K562 (cell line): ENCODE measurements at regions not wholly inside any gene's neighbourhood (a gene's known extent, or its start where the extent isn't known, plus 50 kb on each side); places are given as distances from the start of the nearest gene placed in this dataset.

Experiments used
- ATAC-seq: fragments of 200-7000 bp; cut with Tn5 transposase; 3 replicates; pipeline ENCODE4 v1.9.1; 2020; ENCODE audit warnings: moderate library complexity
- BruUV-seq: library from RNA; stranded (reverse); fragments of 400-500 nt; replicated peaks from 2 replicates; lab custom pipeline; 2021; lab: Mats Ljungman, UMichigan
- CTCF ChIA-PET: fragments of 300-600 bp; formaldehyde crosslinking; extraction: SDS; loops from one replicate; lab custom pipeline; 2021; ENCODE audit warnings: low intra/inter-chr PET ratio; lab: Yijun Ruan, JAX
- POLR2A ChIA-PET: fragments of 300-600, 350-650 bp; sonication (Branson Sonifier 250); formaldehyde crosslinking; extraction: SDS; loops from one replicate; lab custom pipeline; 2021; ENCODE audit warnings: antibody characterized with exemption, inconsistent platforms; lab: Yijun Ruan, JAX
- DNase-seq, 4 experiments: peaks; one replicate each; pipeline versions ENCODE4 v3.0.0 to v3.0.0-alpha.2; 2011 to 2018; ENCODE audit warnings: low spot score in 3 of 4, mixed read lengths in 3 of 4; ENCODE audit errors: extremely low read depth in 1 of 4
- FAIRE-seq: peaks from 2 replicates; lab custom pipeline; 2011; peaks lifted over from hg19 to GRCh38; lab: Jason Lieb, UNC
- H2AFZ ChIP-seq: 2 replicates; pipeline ENCODE4 v1.6.0; 2011; ENCODE audit warnings: low read depth, low read length, control low read depth, inconsistent platforms
- H3K27ac ChIP-seq: fragments of 200-600 bp; 3 replicates; pipeline ENCODE4 v1.8.0; 2011; ENCODE audit warnings: low read depth, mild to moderate bottlenecking, control low read depth, inconsistent platforms, low read length, moderate library complexity, mixed read lengths; ENCODE audit errors: extremely low read depth
- H3K27me3 ChIP-seq, 2 experiments: fragments of 300-600 bp in 1 of 2; 2 replicates in 1 of 2; 3 replicates in 1 of 2; pipeline versions ENCODE4 v1.6.0 to v1.8.0; 2011; ENCODE audit warnings: inconsistent platforms in 2 of 2, low read length in 2 of 2, mild to moderate bottlenecking in 1 of 2, mixed read lengths in 1 of 2, moderate library complexity in 1 of 2; ENCODE audit not compliant: control insufficient read depth in 2 of 2, insufficient read depth in 2 of 2
- H3K36me3 ChIP-seq: fragments of 300-600 bp; 3 replicates; pipeline ENCODE4 v1.8.0; 2011; ENCODE audit warnings: mild to moderate bottlenecking, low read length, inconsistent platforms; ENCODE audit not compliant: control insufficient read depth, insufficient read depth
- H3K4me1 ChIP-seq, 2 experiments: fragments of 200-600 bp in 1 of 2; replicated peaks in 1 of 2; 2 replicates in 1 of 2; 3 replicates in 1 of 2; pipeline versions ENCODE4 v1.5.1 to v1.8.0; 2011; ENCODE audit warnings: inconsistent platforms in 2 of 2, low read length in 2 of 2, mild to moderate bottlenecking in 1 of 2, mixed read lengths in 1 of 2, moderate library complexity in 1 of 2; ENCODE audit not compliant: control insufficient read depth in 2 of 2, insufficient read depth in 2 of 2
- H3K4me2 ChIP-seq: 2 replicates; pipeline ENCODE4 v1.6.1; 2011; ENCODE audit warnings: low read length, control low read depth, inconsistent platforms, mixed read lengths; ENCODE audit not compliant: insufficient read depth
- H3K4me3 ChIP-seq: fragments of 200-600 bp; sonication (generic), shearing (Covaris generic); 2 replicates; pipeline ENCODE4 v1.5.1; 2016; ENCODE audit warnings: control low read depth, inconsistent platforms
- H3K79me2 ChIP-seq: fragments of 200-600 bp; 3 replicates; pipeline ENCODE4 v1.8.0; 2011; ENCODE audit warnings: low read length, inconsistent platforms; ENCODE audit not compliant: control insufficient read depth, insufficient read depth
- H3K9ac ChIP-seq, 2 experiments: 2 replicates each; pipeline versions ENCODE4 v1.6.0 to v1.6.1; 2011; ENCODE audit warnings: low read depth in 2 of 2, low read length in 2 of 2, control low read depth in 1 of 2, inconsistent platforms in 1 of 2, mild to moderate bottlenecking in 1 of 2, mixed read lengths in 1 of 2; ENCODE audit not compliant: insufficient read depth in 1 of 2
- H3K9me1 ChIP-seq: one replicate; pipeline ENCODE4 v1.6.0; 2011; ENCODE audit warnings: inconsistent platforms, mild to moderate bottlenecking, low read length, moderate library complexity; ENCODE audit not compliant: control insufficient read depth, insufficient read depth
- H3K9me3 ChIP-seq: replicated peaks from 2 replicates; pipeline ENCODE4 v1.5.1; 2011; ENCODE audit warnings: low read depth, low read length, inconsistent platforms; ENCODE audit not compliant: control insufficient read depth, insufficient read depth
- H4K20me1 ChIP-seq: replicated peaks from 2 replicates; pipeline ENCODE4 v1.6.1; 2011; ENCODE audit warnings: low read length, inconsistent platforms, mixed read lengths; ENCODE audit not compliant: control insufficient read depth, insufficient read depth
- HDAC6 ChIP-seq: IDR thresholded peaks from 2 replicates; pipeline ENCODE4 v1.6.1; 2012; ENCODE audit warnings: low read depth, mild to moderate bottlenecking, control low read depth, inconsistent platforms, low read length, moderate library complexity
- ZMIZ1 ChIP-seq, 2 experiments: fragments of 150-350 bp in 1 of 2; IDR thresholded peaks; 2 replicates each; pipeline ENCODE4 v1.6.1; 2012 to 2016; ENCODE audit warnings: low read depth in 2 of 2, low read length in 2 of 2, mild to moderate bottlenecking in 1 of 2, moderate library complexity in 1 of 2
- WGBS: fragments of 100-300 bp; shearing (Covaris generic); methylation state at CpG from one replicate; pipeline ENCODE4 v1.1.6; 2016; ENCODE audit warnings: low coverage, mixed read lengths; ENCODE audit not compliant: insufficient coverage; ENCODE audit errors: missing lambda C conversion rate; 5-methylcytosine and 5-hydroxymethylcytosine counted together
- in situ Hi-C: fragments of 300-500 bp; cut with MboI; formaldehyde crosslinking; loops from 4 replicates; pipeline ENCODE4 v1.15.0; 2018; ENCODE audit warnings: inconsistent platforms, mixed read lengths
- intact Hi-C: fragments of 100-400 bp; cut with micrococcal nuclease; formaldehyde crosslinking; loops from 2 replicates; pipeline ENCODE4 v1.14.2; 2022

GRCh38 chr7:130927062-130927461 lies 193.1 kb upstream of the KLF14 start:
- H3K79me2 ChIP-seq, result no peaks in the 10 kb centered on the region
- peaks cover 4 to 5% of the 10 kb centered on the region in 2 experiments; a peak in 2 of 5 replicates for H3K4me1 ChIP-seq
- no peaks in the 10 kb centered on the region for H3K9me3 ChIP-seq
- no peaks in the 10 kb centered on the region for H3K36me3 ChIP-seq
- intact Hi-C loops (no loop called here), in situ Hi-C loops (no loop called here)
- ATAC-seq, result no peak
- BruUV-seq, result no TSS peak
- no peak overlapping the region for H3K4me2 ChIP-seq
- H4K20me1 ChIP-seq, result no peaks in the 10 kb centered on the region
- no peak overlapping the region for H3K4me3 ChIP-seq
- TF ChIP-seq ZMIZ1 (IDR thresholded peaks at IDR 0.05; ENCODE audit: low read depth in 2 of 2, low read length in 2 of 2) (no peak), HDAC6 (0 out of 2 replicates have a peak, but pooled peaks have one; percentile 9)
- no peaks in the 10 kb centered on the region for H3K27me3 ChIP-seq
- ChIA-PET POLR2A (interaction anchor here (0.6 to 2.0 kb wide), 2 partner anchors 9 to 55 kb away, joined by 3 to 10 read pairs; no protein-coding TSS in a partner anchor), CTCF (no interaction called here)
- WGBS, result 79% methylated on average over 5 of the region's 5 CpGs
- no peak for FAIRE-seq
- no peak for DNase-seq
- no peaks in the 10 kb centered on the region for H3K9me1 ChIP-seq
- no peak overlapping the region for H3K27ac ChIP-seq
- no peak overlapping the region for H3K9ac ChIP-seq
- no peak overlapping the region for H2AFZ ChIP-seq
